Duodenal mucosa (tissue), 2 donors: ENCODE measurements at regions not wholly inside any gene's neighbourhood (a gene's known extent, or its start where the extent isn't known, plus 50 kb on each side); places are given as distances from the start of the nearest gene placed in this dataset.

Source experiments
- H3K27ac ChIP-seq: one replicate; pipeline ENCODE4 v1.7.0; 2013; ENCODE audit warnings: low read depth, low read length
- H3K27me3 ChIP-seq, 2 donors: one replicate each; pipeline ENCODE4 v1.7.0; 2013; ENCODE audit warnings: low read length in 2 of 2, control low read depth in 1 of 2; ENCODE audit not compliant: insufficient read depth in 2 of 2, control insufficient read depth in 1 of 2
- H3K36me3 ChIP-seq, 2 donors: one replicate each; pipeline ENCODE4 v1.7.0; 2013; ENCODE audit warnings: low read length in 2 of 2, control low read depth in 1 of 2; ENCODE audit not compliant: insufficient read depth in 2 of 2, control insufficient read depth in 1 of 2
- H3K4me1 ChIP-seq, 2 donors: one replicate each; pipeline ENCODE4 v1.7.0; 2013; ENCODE audit warnings: low read length in 2 of 2, control low read depth in 1 of 2; ENCODE audit not compliant: insufficient read depth in 2 of 2, control insufficient read depth in 1 of 2
- H3K4me3 ChIP-seq, 2 donors: one replicate each; pipeline ENCODE4 v1.7.0; 2013; ENCODE audit warnings: low read length in 2 of 2, low read depth in 1 of 2
- H3K9ac ChIP-seq, 2 donors: one replicate each; pipeline ENCODE4 v1.7.0; 2013; ENCODE audit warnings: low read length in 2 of 2, low read depth in 1 of 2
- H3K9me3 ChIP-seq, 2 donors: one replicate each; pipeline ENCODE4 v1.7.0; 2013; ENCODE audit warnings: low read length in 2 of 2, control low read depth in 1 of 2; ENCODE audit not compliant: control insufficient read depth in 1 of 2

DNA sequence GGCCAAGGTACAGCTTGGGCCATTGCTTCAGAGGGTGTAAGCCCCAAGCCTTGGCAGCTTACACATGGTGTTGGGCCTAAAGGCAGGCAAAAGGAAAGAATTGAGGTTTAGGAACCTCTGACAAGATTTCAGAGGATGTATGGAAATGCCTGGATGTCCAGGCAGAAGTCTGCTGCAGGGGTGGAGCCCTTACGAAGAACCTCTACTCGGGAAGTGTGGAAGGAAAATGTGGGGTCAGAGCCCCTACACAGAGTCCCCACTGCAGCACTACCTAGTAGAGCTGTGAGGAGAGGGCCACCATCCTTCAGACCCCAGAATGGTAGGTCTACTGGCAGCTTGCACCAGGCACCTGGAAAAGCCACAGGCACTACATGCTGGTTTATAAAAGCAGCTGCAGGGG lies 124.2 kb downstream of the RPIA start:
- H3K4me1 ChIP-seq, result no peaks in the 10 kb centered on the region
- H3K9ac ChIP-seq, result no peak overlapping the region
- H3K27ac ChIP-seq, result no peak overlapping the region
- H3K9me3 ChIP-seq, result peaks cover 7 to 10% of the 10 kb centered on the region in 2 donors
- H3K27me3 ChIP-seq, result no peaks in the 10 kb centered on the region
- no peak overlapping the region for H3K4me3 ChIP-seq
- H3K36me3 ChIP-seq, result no peaks in the 10 kb centered on the region

DNA sequence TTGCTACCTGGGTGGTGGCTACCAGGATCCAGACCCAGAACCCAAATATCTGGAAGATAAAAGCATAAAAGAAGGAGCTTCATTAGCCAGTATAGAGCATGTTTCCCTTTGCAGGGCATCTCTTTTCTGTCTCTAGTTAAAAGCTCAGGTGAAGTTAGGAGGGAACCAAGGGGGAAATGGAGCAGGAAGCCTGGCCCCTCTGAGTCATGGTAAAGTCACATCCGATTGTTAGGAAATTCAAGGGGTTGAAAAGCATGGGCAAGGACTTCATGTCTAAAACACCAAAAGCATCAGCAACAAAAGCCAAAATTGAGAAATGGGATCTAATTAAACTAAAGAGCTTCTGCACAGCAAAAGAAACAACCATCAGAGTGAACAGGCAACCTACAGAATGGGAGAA lies 126.9 kb downstream of the RPIA start:
- Histone ChIP-seq H3K27me3 (no peaks in the 10 kb centered on the region), H3K9ac (no peak overlapping the region), H3K4me3 (no peak overlapping the region), H3K27ac (no peak overlapping the region), H3K9me3 (peaks cover 7 to 10% of the 10 kb centered on the region in 2 donors), H3K4me1 (no peaks in the 10 kb centered on the region), H3K36me3 (no peaks in the 10 kb centered on the region)

DNA sequence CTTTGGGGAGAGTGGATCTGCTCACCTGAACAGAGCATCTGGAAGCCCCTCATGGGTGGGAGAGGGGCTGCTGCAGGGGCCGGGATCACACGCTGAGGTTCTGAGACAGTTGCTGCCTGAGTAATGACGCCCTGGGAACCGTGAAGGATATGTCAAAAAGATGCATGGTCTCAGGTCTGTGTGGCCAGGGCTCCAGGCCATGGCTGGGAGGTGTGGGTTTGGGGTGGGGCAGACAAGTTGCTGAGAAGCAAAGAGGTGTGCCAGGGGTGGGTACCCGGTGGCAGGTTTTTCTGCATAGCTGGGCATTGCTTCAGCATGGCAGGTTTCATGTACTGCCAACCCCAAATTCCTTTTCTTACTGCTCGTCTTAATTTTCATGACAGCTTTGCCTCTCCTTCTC lies 133.5 kb downstream of the RPIA start:
- Histone ChIP-seq H3K27me3 (no peaks in the 10 kb centered on the region), H3K4me3 (no peak overlapping the region), H3K27ac (no peak overlapping the region), H3K9me3 (no peaks in the 10 kb centered on the region), H3K9ac (no peak overlapping the region), H3K36me3 (no peaks in the 10 kb centered on the region), H3K4me1 (no peaks in the 10 kb centered on the region)

DNA sequence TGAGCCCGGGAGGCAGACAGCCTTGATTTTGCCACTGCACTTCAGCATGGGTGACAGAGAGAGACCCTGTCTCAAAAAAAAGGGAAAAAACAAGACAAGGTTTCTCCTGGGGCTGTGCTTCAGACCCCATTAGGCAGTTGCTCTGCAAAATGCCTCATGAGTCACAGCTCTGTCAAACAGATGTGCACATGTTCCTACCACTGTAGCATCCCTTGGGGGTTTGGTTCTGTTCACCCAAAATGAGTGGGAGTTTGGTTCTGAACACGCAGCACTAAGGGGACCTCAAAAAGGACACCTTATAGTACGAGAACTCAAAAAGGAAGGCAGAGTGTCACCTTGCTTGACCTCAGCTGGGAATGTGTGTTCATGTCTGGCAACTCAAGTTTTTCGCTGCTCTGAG lies 134.9 kb downstream of the RPIA start:
- Histone ChIP-seq H3K4me1 (no peaks in the 10 kb centered on the region), H3K9me3 (no peaks in the 10 kb centered on the region), H3K4me3 (no peak overlapping the region), H3K9ac (no peak overlapping the region), H3K27ac (no peak overlapping the region), H3K27me3 (no peaks in the 10 kb centered on the region), H3K36me3 (no peaks in the 10 kb centered on the region)

DNA sequence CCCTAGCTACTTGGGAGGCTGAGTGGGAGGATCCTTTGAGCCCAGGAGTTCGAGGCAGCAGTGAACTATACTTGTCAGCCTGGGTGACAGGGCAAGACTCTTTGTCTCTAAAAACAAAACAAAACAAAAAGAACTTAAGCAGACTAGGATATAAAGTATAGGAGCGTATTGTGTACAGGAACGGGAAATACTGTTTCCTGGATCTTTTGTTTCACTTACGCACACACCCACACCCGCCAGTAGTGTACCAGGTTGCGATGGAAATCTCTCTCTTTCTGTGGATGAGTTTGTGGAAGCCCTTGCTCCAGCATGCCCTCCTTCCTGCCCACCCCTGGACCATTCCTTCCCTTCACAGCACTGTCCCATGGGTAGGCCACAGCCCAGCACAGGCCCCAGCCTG lies 136.3 kb downstream of the RPIA start:
- Histone ChIP-seq H3K27ac (no peak overlapping the region), H3K27me3 (no peaks in the 10 kb centered on the region), H3K4me3 (no peak overlapping the region)

DNA sequence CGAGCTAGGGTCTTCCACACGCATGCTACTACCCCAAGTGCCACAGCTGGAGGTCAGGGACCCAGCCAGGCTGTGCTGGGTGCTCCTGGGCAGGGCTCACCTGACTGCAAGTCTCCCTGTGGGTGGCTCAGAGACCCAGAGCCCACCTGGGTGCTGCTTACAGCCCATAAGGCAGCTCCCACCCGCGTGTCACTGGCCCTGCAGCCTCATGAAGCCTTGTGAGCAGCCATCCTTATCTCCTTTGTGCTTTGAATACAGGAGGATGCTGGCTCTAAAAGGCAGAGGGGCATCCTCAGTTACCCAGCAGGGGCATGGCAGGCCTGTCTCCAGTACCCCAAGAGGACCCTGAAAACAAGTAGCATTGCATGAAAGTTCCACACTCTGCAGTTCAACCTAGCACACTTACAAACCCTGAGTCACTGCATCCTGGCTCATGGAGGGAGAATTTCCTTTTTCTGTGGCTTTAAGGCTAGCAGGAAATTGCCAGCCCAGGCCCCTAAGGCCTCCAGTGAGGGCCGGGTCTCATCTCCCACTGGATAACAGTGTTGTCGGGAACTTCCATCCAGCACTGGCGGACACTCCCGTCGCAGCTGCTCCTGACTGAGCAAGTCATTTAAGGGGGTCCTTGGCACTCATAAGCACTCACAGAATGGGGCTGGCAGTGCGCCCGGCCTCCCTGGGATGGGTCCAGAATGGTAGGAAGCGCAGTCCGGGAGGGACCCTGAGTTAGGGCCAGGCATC lies 137.1 kb downstream of the RPIA start:
- H3K4me3 ChIP-seq, result no peak overlapping the region

More for the DNA sequence above, 136.3 kb downstream of the RPIA start:
- Histone ChIP-seq H3K9me3 (no peaks in the 10 kb centered on the region), H3K9ac (no peak overlapping the region), H3K36me3 (no peaks in the 10 kb centered on the region), H3K4me1 (no peaks in the 10 kb centered on the region)

DNA sequence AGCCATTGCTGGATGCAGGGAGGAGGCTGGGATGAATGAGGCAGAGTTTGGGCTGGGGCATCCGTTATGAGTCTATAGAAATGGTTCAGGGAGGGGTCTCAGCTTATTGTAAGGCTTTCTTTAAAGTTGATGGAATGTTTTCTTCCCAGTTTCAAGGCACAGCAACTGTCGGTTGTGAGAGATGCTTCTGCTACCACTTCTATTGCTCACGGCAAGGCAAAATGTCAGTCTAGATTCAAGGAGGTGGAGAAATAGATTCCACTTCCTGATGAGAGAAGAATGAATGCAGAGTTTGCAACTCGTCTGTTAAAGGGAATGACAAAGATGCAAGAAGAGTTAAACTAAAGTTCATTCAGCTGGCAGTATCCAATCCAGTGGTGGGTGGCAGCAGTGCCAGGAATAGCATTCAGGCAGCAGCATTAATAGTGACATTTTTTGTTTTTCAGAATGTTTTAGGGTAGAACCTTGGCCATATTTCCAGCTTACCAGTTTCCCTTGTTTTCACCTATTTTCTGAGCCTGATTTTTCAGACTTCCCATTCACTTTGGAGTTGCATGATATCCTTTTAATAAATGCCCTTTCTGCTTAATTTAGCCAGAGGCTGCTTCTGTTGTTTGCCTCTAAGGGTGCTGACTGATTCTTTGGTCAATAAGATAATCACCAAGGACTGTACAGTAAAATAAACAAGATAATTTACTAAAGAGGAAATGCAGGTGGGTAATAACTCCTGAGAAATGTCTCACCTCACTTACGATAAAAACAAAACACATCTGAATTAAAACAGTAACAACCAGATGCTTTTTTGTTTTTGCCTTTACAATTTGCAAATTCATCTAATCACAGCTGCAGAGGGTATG lies 138.4 kb downstream of the RPIA start:
- Histone ChIP-seq H3K9me3 (no peaks in the 10 kb centered on the region), H3K9ac (no peak overlapping the region), H3K4me1 (no peaks in the 10 kb centered on the region), H3K4me3 (no peak overlapping the region), H3K27me3 (no peaks in the 10 kb centered on the region), H3K36me3 (no peaks in the 10 kb centered on the region), H3K27ac (no peak overlapping the region)

More for the DNA sequence above, 137.1 kb downstream of the RPIA start:
- no peaks in the 10 kb centered on the region for H3K9me3 ChIP-seq
- no peaks in the 10 kb centered on the region for H3K27me3 ChIP-seq
- no peak overlapping the region for H3K9ac ChIP-seq
- no peaks in the 10 kb centered on the region for H3K36me3 ChIP-seq
- H3K27ac ChIP-seq, result no peak overlapping the region
- no peaks in the 10 kb centered on the region for H3K4me1 ChIP-seq

DNA sequence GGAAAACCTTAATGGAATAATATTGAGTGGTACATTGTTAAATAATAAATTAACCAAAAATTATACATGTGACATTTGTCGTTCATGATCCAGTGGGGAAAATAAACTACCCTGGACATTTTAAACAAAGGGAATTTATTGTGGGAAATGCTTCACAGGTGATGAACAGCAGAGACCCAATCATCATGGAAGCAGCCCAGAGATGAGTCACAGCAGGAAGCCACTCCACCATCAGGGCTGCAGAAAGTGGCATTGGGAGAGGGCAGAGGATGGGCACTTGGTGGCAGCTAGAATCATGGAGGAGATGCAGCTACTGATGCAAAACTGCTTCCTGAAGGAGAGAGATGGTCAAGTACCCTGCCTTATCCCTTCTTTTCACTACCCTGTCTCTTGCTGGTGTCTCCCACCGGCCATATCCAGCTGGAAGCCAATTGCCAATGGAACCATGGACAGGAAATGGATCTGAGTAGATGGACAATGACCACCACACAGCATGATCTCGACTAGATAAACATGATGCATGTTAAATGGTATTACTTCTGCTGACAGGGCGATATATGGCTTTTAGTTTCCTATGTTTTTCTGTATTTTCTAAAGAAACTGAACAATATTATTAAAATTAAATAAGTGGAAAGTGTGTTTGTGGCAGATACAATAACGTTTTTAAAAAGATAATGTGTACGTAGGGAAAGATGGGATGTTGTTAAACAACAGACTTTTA lies 139.8 kb downstream of the RPIA start:
- no peaks in the 10 kb centered on the region for H3K27me3 ChIP-seq
- H3K27ac ChIP-seq, result no peak overlapping the region
- no peaks in the 10 kb centered on the region for H3K4me1 ChIP-seq
- no peak overlapping the region for H3K4me3 ChIP-seq
- no peak overlapping the region for H3K9ac ChIP-seq
- no peaks in the 10 kb centered on the region for H3K9me3 ChIP-seq
- H3K36me3 ChIP-seq, result no peaks in the 10 kb centered on the region

DNA sequence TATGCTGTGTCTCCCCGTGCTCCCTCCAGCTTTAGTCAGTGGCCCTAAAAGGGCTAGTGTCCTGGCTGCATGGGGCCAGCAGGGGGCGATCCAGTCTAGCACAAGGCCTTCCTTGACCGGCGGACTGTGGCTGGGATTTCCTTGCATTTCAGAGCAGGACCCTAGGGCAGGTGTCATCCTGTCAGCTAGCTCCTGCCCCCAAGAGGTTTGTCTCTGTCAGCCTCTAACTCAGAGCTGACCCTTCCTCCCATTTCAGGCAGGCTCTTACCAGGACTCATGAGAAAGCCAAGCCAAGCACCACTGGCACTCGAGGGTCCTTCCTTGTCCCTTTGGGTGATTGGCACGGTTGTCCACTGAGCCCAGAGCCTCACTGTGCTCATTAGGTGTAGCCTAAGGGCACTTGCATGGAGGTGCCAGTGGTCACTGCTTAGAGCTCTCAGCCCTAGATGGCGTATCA lies 140.3 kb downstream of the RPIA start:
- H3K27ac ChIP-seq, result no peak overlapping the region
- H3K4me3 ChIP-seq, result no peak overlapping the region
- no peaks in the 10 kb centered on the region for H3K27me3 ChIP-seq
- H3K9ac ChIP-seq, result no peak overlapping the region
- no peaks in the 10 kb centered on the region for H3K36me3 ChIP-seq
- no peaks in the 10 kb centered on the region for H3K9me3 ChIP-seq
- H3K4me1 ChIP-seq, result no peaks in the 10 kb centered on the region
